Progenitor cell of endocrine pancreas (in vitro differentiated cells): ENCODE measurements at regions not wholly inside any gene's neighbourhood (a gene's known extent, or its start where the extent isn't known, plus 50 kb on each side); places are given as distances from the start of the nearest gene placed in this dataset.
"Not testable (repeated sequence)": the region's sequence is repeated elsewhere in the genome, so short reads cannot be mapped to it uniquely, and the experiment has no call there.

Experiments
- DNase-seq: peaks from one replicate; pipeline ENCODE4 v3.0.0; 2021; ENCODE audit warnings: low spot score; ENCODE audit not compliant: unreplicated experiment
- H3K27ac Mint-ChIP-seq: 2 replicates; pipeline ENCODE4 v1.8.0; 2021; ENCODE audit warnings: mild to moderate bottlenecking, moderate library complexity, mixed read lengths
- H3K27me3 Mint-ChIP-seq: 2 replicates; pipeline ENCODE4 v1.8.0; 2021; ENCODE audit warnings: mixed read lengths
- H3K36me3 Mint-ChIP-seq: 2 replicates; pipeline ENCODE4 v1.8.0; 2022; ENCODE audit warnings: mixed read lengths; ENCODE audit not compliant: insufficient read depth
- H3K4me1 Mint-ChIP-seq: 2 replicates; pipeline ENCODE4 v1.8.0; 2021; ENCODE audit warnings: low read depth, mixed read lengths
- H3K4me3 Mint-ChIP-seq: 2 replicates; pipeline ENCODE4 v1.8.0; 2021; ENCODE audit warnings: low read depth, mild to moderate bottlenecking, moderate library complexity, mixed read lengths
- H3K9me3 Mint-ChIP-seq: 2 replicates; pipeline ENCODE4 v1.8.0; 2021; ENCODE audit warnings: low read depth, mixed read lengths
- TF ChIP-seq, protein P1 (sequence below): fragments of 200-600 bp; sonication (generic); IDR thresholded peaks from one replicate; pipeline ENCODE4 v1.5.0; 2021; ENCODE audit warnings: antibody characterized with exemption, mild to moderate bottlenecking; ENCODE audit not compliant: unreplicated experiment

DNA sequence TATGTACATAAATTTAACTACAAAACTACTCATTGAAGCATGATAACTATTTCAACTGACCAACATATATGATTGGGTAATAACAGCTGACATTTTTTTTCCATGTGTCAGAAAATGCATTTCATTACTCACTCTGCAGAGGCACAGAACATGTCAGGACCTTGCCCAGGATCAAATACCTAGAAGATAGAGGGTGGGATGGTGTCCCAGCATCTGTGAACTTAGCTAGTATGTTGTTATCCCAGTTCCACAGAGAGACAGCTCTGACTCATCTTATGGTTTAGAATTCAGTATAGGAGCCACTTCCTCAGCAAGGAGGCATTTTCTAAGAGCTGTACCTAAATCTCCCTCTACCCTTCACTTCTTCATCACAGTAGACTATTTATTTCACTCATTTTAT is 1198.6 kb upstream of the ACO1 start:
- Mint-ChIP-seq H3K9me3 (peaks cover 3% of the 10 kb centered on the region), H3K27me3 (no peaks in the 10 kb centered on the region), H3K4me3 (no peak overlapping the region), H3K36me3 (no peaks in the 10 kb centered on the region), H3K27ac (no peak overlapping the region), H3K4me1 (no peaks in the 10 kb centered on the region)
- TF ChIP-seq, protein P1, sequence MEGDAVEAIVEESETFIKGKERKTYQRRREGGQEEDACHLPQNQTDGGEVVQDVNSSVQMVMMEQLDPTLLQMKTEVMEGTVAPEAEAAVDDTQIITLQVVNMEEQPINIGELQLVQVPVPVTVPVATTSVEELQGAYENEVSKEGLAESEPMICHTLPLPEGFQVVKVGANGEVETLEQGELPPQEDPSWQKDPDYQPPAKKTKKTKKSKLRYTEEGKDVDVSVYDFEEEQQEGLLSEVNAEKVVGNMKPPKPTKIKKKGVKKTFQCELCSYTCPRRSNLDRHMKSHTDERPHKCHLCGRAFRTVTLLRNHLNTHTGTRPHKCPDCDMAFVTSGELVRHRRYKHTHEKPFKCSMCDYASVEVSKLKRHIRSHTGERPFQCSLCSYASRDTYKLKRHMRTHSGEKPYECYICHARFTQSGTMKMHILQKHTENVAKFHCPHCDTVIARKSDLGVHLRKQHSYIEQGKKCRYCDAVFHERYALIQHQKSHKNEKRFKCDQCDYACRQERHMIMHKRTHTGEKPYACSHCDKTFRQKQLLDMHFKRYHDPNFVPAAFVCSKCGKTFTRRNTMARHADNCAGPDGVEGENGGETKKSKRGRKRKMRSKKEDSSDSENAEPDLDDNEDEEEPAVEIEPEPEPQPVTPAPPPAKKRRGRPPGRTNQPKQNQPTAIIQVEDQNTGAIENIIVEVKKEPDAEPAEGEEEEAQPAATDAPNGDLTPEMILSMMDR, result no peak
- no peak for DNase-seq

DNA sequence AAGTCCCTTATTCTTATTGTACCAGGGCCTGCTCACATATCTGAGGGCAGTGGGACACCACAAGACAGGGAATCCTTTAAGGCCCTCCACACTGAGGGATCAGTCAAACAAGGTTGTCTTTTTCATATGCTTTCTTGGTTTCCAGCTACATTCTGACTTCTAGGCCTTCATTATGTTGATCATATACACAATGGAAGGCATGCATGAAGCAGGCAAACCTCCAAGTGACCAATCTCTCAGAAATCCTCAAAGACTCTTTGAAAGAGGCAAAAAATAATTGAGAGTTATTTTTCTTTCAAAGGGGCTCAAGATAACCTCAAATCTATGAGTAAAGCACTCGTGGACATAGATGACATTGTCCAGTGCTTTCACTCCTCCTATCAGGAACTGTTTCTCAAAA is 1195.9 kb upstream of the ACO1 start:
- H3K4me1 Mint-ChIP-seq, result no peaks in the 10 kb centered on the region
- H3K36me3 Mint-ChIP-seq, result no peaks in the 10 kb centered on the region
- H3K27ac Mint-ChIP-seq, result no peak overlapping the region
- no peak overlapping the region for H3K4me3 Mint-ChIP-seq
- H3K9me3 Mint-ChIP-seq, result no peaks in the 10 kb centered on the region
- TF ChIP-seq, protein P1, result no peak
- no peak for DNase-seq
- H3K27me3 Mint-ChIP-seq, result no peaks in the 10 kb centered on the region

DNA sequence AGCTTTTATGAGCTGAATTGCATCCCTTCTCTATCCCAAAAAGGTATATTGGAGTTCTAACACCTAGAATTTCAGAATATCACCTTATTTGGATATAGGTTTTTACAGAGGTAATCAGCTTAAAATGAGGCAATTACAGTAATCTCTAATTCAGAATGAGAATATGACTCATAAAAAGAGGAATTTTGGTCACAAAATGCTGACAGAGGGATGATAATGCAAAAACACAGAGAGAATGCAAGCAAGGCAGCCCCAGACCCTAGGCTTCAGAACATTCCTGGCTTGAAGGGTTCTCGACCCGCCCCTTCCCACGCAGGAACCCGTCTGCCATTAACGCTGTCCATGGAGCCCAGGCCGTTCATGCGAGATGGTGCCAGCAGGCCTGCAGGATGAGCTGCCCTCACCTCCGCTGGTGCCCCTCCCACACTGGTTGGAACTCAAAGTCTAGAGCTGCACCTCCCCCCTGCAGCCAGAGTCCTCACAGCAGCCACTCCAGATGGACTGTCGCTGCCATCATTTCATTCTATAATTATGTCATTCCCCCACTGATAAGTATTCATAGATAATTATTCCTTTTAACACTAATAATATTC is 1173.4 kb upstream of the ACO1 start:
- H3K27ac Mint-ChIP-seq, result no peak overlapping the region
- H3K4me3 Mint-ChIP-seq, result no peak overlapping the region
- H3K36me3 Mint-ChIP-seq, result no peaks in the 10 kb centered on the region
- H3K4me1 Mint-ChIP-seq, result peaks cover 3% of the 10 kb centered on the region
- H3K27me3 Mint-ChIP-seq, result no peaks in the 10 kb centered on the region
- peaks cover 1% of the 10 kb centered on the region for H3K9me3 Mint-ChIP-seq
- no peak for DNase-seq
- TF ChIP-seq, protein P1, result no peak

DNA sequence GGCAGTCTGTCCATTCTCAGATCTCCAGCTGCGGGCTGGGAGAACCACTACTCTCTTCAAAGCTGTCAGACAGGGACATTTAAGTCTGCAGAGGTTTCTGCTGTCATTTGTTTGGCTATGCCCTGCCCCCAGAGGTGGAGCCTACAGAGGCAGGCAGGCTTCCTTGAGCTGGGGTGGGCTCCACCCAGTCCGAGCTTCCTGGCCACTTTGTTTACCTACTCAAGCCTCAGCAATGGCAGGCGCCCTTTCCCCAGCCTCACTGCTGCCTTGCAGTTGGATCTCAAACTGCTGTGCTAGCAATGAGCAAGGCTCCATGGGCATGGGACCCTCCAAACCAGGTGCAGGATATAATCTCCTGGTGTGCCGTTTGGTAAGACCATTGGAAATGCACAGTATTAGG is 1154.5 kb upstream of the ACO1 start:
- H3K27me3 Mint-ChIP-seq, DNase-seq, H3K4me3 Mint-ChIP-seq, H3K36me3 Mint-ChIP-seq, H3K4me1 Mint-ChIP-seq, H3K27ac Mint-ChIP-seq: not testable (repeated sequence)
- peaks cover 21% of the 10 kb centered on the region for H3K9me3 Mint-ChIP-seq

DNA sequence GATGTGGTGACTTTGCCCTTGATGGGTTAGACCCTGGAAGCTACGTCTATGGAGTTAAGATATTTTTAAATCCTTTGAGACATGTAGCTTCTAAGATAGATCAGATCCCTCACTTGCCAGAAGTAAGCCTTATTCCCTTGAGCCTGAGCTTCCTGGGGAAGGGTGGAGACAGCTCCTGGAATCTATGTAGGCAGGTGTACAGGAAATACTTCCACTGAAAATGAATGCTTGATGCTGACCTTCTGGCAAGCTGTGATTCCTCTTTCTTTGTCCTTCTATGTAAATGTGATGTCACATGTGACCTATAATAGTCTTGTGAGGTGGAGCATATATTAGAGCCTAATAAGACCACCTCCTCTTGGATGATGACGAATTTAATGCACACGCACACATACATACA is 1152.0 kb upstream of the ACO1 start:
- Mint-ChIP-seq H3K9me3 (peaks cover 17% of the 10 kb centered on the region), H3K27ac (no peak overlapping the region), H3K36me3 (no peaks in the 10 kb centered on the region), H3K4me1 (no peaks in the 10 kb centered on the region), H3K4me3 (no peak overlapping the region), H3K27me3 (no peaks in the 10 kb centered on the region)
- TF ChIP-seq, protein P1, result no peak
- no peak for DNase-seq

DNA sequence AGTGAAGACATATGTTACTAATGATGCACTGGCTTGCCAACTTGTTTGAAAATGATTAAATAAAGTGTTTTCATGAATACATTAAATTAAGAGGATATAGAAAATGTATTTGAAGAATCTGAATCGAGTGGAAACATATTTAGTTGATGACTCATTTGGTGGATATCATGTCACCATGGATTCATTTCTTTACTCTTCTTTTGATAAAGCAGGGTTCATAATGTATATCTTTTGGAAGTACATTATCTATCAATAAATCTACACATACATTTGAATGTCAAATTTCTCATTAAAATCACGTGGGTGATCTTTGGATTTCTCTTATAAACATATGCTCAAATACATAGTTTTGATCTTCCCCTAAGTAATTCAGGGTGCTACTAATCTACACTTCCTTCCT is 1148.1 kb upstream of the ACO1 start:
- H3K9me3 Mint-ChIP-seq, result no peaks in the 10 kb centered on the region
- DNase-seq, result no peak
- H3K4me3 Mint-ChIP-seq, result no peak overlapping the region
- TF ChIP-seq, protein P1, result no peak
- H3K27me3 Mint-ChIP-seq, result no peaks in the 10 kb centered on the region
- no peak overlapping the region for H3K27ac Mint-ChIP-seq
- H3K4me1 Mint-ChIP-seq, result peaks cover 1% of the 10 kb centered on the region
- H3K36me3 Mint-ChIP-seq, result no peaks in the 10 kb centered on the region
